OCI-LY1 (cell line): ENCODE measurements at regions not wholly inside any gene's neighbourhood (a gene's known extent, or its start where the extent isn't known, plus 50 kb on each side); places are given as distances from the start of the nearest gene placed in this dataset.

ENCODE experiments used
- EZH2 ChIP-seq: fragments of 200-600 bp; sonication (generic), shearing (Covaris generic); IDR thresholded peaks from 2 replicates; pipeline ENCODE4 v1.8.0; 2017; ENCODE audit warnings: borderline replicate concordance, mixed run types, mild to moderate bottlenecking, antibody characterized with exemption, low read length, moderate library complexity, mixed read lengths
- TF ChIP-seq, protein P1 (sequence below): fragments of 200-600 bp; sonication (generic), shearing (Covaris generic); IDR thresholded peaks from 2 replicates; pipeline ENCODE4 v1.5.1; 2017; ENCODE audit warnings: mild to moderate bottlenecking, antibody characterized with exemption, low read length, moderate library complexity, mixed read lengths

DNA sequence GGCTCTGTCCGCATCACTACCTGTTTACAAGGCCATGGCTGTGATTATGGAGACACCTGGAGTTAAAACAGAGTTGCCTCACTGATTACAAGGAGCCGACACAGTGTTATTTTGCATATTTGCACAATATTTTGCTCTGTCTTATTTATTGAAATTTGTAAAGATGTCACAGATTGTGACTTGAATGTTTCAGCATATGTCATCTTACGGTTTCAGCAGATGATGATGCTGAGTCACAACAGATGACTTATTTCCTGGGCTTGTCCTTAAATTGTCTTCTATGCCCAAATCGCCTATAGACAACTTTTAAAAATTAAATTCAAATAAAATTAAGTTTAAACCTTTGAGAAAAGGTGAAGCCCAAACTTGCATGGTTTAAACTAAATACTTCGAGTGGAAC, 87.1 kb upstream of the INPP4B start:
- TF ChIP-seq, protein P1, sequence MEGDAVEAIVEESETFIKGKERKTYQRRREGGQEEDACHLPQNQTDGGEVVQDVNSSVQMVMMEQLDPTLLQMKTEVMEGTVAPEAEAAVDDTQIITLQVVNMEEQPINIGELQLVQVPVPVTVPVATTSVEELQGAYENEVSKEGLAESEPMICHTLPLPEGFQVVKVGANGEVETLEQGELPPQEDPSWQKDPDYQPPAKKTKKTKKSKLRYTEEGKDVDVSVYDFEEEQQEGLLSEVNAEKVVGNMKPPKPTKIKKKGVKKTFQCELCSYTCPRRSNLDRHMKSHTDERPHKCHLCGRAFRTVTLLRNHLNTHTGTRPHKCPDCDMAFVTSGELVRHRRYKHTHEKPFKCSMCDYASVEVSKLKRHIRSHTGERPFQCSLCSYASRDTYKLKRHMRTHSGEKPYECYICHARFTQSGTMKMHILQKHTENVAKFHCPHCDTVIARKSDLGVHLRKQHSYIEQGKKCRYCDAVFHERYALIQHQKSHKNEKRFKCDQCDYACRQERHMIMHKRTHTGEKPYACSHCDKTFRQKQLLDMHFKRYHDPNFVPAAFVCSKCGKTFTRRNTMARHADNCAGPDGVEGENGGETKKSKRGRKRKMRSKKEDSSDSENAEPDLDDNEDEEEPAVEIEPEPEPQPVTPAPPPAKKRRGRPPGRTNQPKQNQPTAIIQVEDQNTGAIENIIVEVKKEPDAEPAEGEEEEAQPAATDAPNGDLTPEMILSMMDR, result no peak
- no peak for TF ChIP-seq EZH2
